ENCODE measurements at regions not wholly inside any gene's neighbourhood (a gene's known extent, or its start where the extent isn't known, plus 50 kb on each side); places are given as distances from the start of the nearest gene placed in this dataset.
"Not testable (repeated sequence)": the region's sequence is repeated elsewhere in the genome, so short reads cannot be mapped to it uniquely, and the experiment has no call there.

- no TSS peak for BruUV-seq (replicated peaks)
- TF ChIP-seq CTCF (IDR thresholded peaks at IDR 0.05; ENCODE audit: insufficient read depth in 1 of 2, low read depth in 1 of 2, low read length in 1 of 2, severe bottlenecking in 1 of 2, unreplicated experiment in 1 of 2) = no peak
- no peaks in the 10 kb centered on the region for H3K36me3 Mint-ChIP-seq (ENCODE audit: insufficient read depth, unreplicated experiment)
These were observed 459.1 kb upstream of the FOXG1 start for GRCh38 chr14:28307506-28307905.

DNA sequence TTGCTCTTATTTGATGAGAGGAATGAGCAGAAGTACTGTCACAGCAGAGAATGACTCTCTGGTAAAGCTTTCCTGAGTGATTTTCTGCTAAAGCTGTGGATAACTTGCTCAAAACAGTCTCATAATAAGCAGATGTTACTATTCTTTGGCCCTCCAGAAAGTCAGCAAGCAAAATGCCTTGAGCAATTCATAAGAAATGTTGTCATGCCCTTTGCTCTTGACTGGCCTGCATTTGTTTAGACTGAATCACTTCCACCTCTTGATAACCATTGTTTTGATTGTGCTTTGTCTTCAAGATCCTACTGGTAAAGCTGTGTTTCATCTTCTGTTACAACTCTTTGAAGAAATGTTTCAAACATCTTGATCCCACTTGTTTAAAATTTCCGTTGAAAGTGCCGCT is 457.9 kb upstream of the FOXG1 start:
- Histone ChIP-seq H3K36me3 (ENCODE audit: control insufficient read depth, insufficient read depth, low read length) (no peaks in the 10 kb centered on the region), H3K9me3 (peaks cover 5% of the 10 kb centered on the region; the same call in 1 of the 2 replicates), H3K27me3 (replicated peaks; ENCODE audit: control insufficient read depth, insufficient read depth, low read length) (no peaks in the 10 kb centered on the region), H3K4me3 (ENCODE audit: low read depth, low read length) (no peak overlapping the region), H3K4me1 (peaks cover 10% of the 10 kb centered on the region; the same call in 1 of the 2 replicates)
- Mint-ChIP-seq H3K4me3 (ENCODE audit: unreplicated experiment) (peak overlapping the region; percentile 1), H3K27me3 (ENCODE audit: insufficient read depth, unreplicated experiment) (no peaks in the 10 kb centered on the region), H3K36me3 (ENCODE audit: insufficient read depth, unreplicated experiment) (no peaks in the 10 kb centered on the region), H3K4me1 (ENCODE audit: low read depth, unreplicated experiment) (peaks cover 9% of the 10 kb centered on the region), H3K9me3 (ENCODE audit: unreplicated experiment) (no peaks in the 10 kb centered on the region), H3K27ac (ENCODE audit: unreplicated experiment) (no peak overlapping the region)
- CTCF ChIA-PET = interaction anchor here (0.7 kb wide), 1 partner anchor 67 kb away, joined by 4 read pairs; no protein-coding TSS in a partner anchor
- intact Hi-C loops (cut with micrococcal nuclease; ENCODE audit: unreplicated experiment) = no loop called here
- DNase-seq = peak in 1 of 2 experiments; percentile 16
- no TSS peak for BruUV-seq (replicated peaks)
- POLR2A ChIA-PET = no interaction called here
- no peak for TF ChIP-seq CTCF (IDR thresholded peaks at IDR 0.05; ENCODE audit: insufficient read depth in 1 of 2, low read depth in 1 of 2, low read length in 1 of 2, severe bottlenecking in 1 of 2, unreplicated experiment in 1 of 2)

More at GRCh38 chr14:28307506-28307905, 459.1 kb upstream of the FOXG1 start:
- peaks cover 9% of the 10 kb centered on the region for H3K4me1 Mint-ChIP-seq (ENCODE audit: low read depth, unreplicated experiment)
- H3K4me3 Mint-ChIP-seq (ENCODE audit: unreplicated experiment) = no peak overlapping the region
- ChIA-PET POLR2A (no interaction called here), CTCF (no interaction called here)
- H3K27ac Mint-ChIP-seq (ENCODE audit: unreplicated experiment) = no peak overlapping the region
- no peaks in the 10 kb centered on the region for H3K27me3 ChIP-seq (replicated peaks; ENCODE audit: control insufficient read depth, insufficient read depth, low read length)
- intact Hi-C loops (cut with micrococcal nuclease; ENCODE audit: unreplicated experiment) = no loop called here
- H3K9me3 ChIP-seq = peaks cover 5% of the 10 kb centered on the region; the same call in 1 of the 2 replicates
- H3K4me1 ChIP-seq = peaks cover 10% of the 10 kb centered on the region; the same call in 1 of the 2 replicates
- H3K36me3 ChIP-seq (ENCODE audit: control insufficient read depth, insufficient read depth, low read length) = no peaks in the 10 kb centered on the region
- no peaks in the 10 kb centered on the region for H3K9me3 Mint-ChIP-seq (ENCODE audit: unreplicated experiment)
- H3K27me3 Mint-ChIP-seq (ENCODE audit: insufficient read depth, unreplicated experiment) = no peaks in the 10 kb centered on the region
- no peak for DNase-seq
- H3K4me3 ChIP-seq (ENCODE audit: low read depth, low read length) = no peak overlapping the region

- H3K36me3 Mint-ChIP-seq (ENCODE audit: insufficient read depth, unreplicated experiment); H3K4me3 ChIP-seq (ENCODE audit: low read depth, low read length); H3K9me3 ChIP-seq; H3K27me3 ChIP-seq (replicated peaks; ENCODE audit: control insufficient read depth, insufficient read depth, low read length); intact Hi-C loops (cut with micrococcal nuclease; ENCODE audit: unreplicated experiment); H3K4me1 ChIP-seq; H3K27ac Mint-ChIP-seq (ENCODE audit: unreplicated experiment); H3K36me3 ChIP-seq (ENCODE audit: control insufficient read depth, insufficient read depth, low read length); H3K4me1 Mint-ChIP-seq (ENCODE audit: low read depth, unreplicated experiment); H3K27me3 Mint-ChIP-seq (ENCODE audit: insufficient read depth, unreplicated experiment); DNase-seq; CTCF ChIA-PET; BruUV-seq (replicated peaks); H3K9me3 Mint-ChIP-seq (ENCODE audit: unreplicated experiment); POLR2A ChIA-PET: not testable (repeated sequence)
- peak overlapping the region; percentile 40 for H3K4me3 Mint-ChIP-seq (ENCODE audit: unreplicated experiment)
These were observed 448.5 kb upstream of the FOXG1 start for GRCh38 chr14:28317890-28318675.

Data from Caco-2 (cell line).